ENCODE measurements at regions not wholly inside any gene's neighbourhood (a gene's known extent, or its start where the extent isn't known, plus 50 kb on each side); places are given as distances from the start of the nearest gene placed in this dataset.

DNA sequence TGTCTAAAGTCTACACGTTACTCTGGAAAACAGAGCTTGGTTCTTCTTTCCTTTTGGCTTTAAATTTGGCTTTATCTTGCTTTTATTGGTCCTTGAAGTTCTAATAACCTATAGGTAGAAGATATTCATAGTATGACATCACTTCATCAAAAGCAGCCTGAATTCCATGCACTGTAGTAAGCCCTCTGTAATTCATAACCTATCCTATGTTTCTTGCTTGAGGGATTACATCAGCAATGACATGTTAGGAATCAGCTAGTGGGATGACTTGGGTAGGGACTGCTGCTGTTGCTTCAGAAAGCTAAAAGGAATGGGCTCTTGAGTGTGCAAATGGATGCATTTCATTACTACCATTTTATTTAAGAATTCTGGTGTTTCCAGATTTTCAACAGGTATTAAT lies 184.9 kb downstream of the PTEN start:
- H3K4me3 ChIP-seq (replicated peaks; ENCODE audit: low read depth, low read length): no peak overlapping the region
- H3K36me3 ChIP-seq (ENCODE audit: control insufficient read depth, insufficient read depth, low read length): no peaks in the 10 kb centered on the region
- DNase-seq (ENCODE audit: extremely low read depth, insufficient read length): no peak
- H3K27me3 ChIP-seq (replicated peaks; ENCODE audit: control insufficient read depth, insufficient read depth, low read length): no peaks in the 10 kb centered on the region
- TF ChIP-seq, protein P1, sequence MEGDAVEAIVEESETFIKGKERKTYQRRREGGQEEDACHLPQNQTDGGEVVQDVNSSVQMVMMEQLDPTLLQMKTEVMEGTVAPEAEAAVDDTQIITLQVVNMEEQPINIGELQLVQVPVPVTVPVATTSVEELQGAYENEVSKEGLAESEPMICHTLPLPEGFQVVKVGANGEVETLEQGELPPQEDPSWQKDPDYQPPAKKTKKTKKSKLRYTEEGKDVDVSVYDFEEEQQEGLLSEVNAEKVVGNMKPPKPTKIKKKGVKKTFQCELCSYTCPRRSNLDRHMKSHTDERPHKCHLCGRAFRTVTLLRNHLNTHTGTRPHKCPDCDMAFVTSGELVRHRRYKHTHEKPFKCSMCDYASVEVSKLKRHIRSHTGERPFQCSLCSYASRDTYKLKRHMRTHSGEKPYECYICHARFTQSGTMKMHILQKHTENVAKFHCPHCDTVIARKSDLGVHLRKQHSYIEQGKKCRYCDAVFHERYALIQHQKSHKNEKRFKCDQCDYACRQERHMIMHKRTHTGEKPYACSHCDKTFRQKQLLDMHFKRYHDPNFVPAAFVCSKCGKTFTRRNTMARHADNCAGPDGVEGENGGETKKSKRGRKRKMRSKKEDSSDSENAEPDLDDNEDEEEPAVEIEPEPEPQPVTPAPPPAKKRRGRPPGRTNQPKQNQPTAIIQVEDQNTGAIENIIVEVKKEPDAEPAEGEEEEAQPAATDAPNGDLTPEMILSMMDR (IDR thresholded peaks at IDR 0.05; ENCODE audit: insufficient read depth, low read length, poor library complexity, severe bottlenecking): no peak

DNA sequence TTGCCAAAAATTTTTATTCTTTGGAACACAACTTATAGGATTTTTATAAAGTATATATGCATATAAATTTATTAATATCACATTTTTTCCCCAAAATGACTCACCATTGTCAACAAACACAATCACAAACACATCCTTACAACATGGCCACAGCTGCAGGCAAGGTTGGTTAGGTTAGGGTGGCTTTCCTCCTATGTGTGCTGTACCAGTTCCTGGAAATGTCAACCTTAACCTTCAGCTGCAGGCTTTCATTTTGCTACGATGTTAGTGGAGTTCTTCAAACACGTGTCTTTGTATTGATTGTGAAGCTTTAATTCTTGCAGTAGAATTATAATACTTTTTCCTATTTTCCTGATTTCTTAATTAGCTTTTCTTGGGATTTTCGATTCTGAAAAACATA lies 185.8 kb downstream of the PTEN start:
- TF ChIP-seq, protein P1 (IDR thresholded peaks at IDR 0.05; ENCODE audit: insufficient read depth, low read length, poor library complexity, severe bottlenecking): no peak
- no peak for DNase-seq (ENCODE audit: extremely low read depth, insufficient read length)
- Histone ChIP-seq H3K36me3 (ENCODE audit: control insufficient read depth, insufficient read depth, low read length) (no peaks in the 10 kb centered on the region), H3K27me3 (replicated peaks; ENCODE audit: control insufficient read depth, insufficient read depth, low read length) (no peaks in the 10 kb centered on the region), H3K4me3 (replicated peaks; ENCODE audit: low read depth, low read length) (no peak overlapping the region)

DNA sequence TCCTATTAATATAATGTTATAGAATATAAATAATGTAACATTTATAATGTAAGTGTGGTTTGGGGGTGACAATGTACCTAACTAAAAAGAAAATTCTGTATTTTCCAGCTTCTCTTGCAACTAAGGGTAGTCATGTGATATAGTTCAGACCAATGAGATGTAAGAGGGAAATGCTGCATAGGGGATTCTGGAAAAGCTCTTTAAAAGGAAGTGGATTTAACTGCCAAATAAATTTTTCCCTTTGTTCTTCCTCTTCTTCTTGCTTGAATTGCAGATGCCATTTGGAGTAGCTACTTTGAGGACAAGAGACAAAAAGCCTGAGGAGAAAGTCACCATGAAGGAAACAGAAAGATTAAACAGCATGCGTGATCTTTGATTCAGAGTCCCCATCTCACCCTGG lies 194.3 kb downstream of the PTEN start:
- TF ChIP-seq, protein P1 (IDR thresholded peaks at IDR 0.05; ENCODE audit: insufficient read depth, low read length, poor library complexity, severe bottlenecking): no peak
- no peak for DNase-seq (ENCODE audit: extremely low read depth, insufficient read length)

DNA sequence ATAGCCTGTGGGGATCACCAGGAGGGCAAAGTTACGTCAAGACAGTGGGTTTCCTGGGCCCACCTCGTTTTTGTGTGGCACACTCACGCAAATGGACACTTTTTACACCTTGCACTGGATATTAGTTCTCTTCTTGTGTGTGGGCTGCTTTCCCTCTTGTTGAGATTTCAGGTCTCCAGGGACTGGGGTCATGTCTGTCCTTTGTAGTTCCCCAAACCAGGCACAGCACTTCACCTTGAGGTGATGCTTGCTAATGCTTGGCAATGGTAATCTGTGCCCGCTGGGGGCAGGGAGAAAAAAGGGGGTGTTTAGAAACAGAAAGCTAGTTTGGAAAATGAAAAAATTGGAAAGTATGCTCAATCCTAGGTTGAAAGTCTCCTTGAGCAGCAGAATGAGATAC lies 195.3 kb downstream of the PTEN start:
- no peak for DNase-seq (ENCODE audit: extremely low read depth, insufficient read length)
- H3K4me3 ChIP-seq (replicated peaks; ENCODE audit: low read depth, low read length): no peak overlapping the region
- TF ChIP-seq, protein P1 (IDR thresholded peaks at IDR 0.05; ENCODE audit: insufficient read depth, low read length, poor library complexity, severe bottlenecking): no peak
- H3K27me3 ChIP-seq (replicated peaks; ENCODE audit: control insufficient read depth, insufficient read depth, low read length): no peaks in the 10 kb centered on the region
- no peaks in the 10 kb centered on the region for H3K36me3 ChIP-seq (ENCODE audit: control insufficient read depth, insufficient read depth, low read length)

More for the DNA sequence above, 194.3 kb downstream of the PTEN start:
- H3K36me3 ChIP-seq (ENCODE audit: control insufficient read depth, insufficient read depth, low read length): no peaks in the 10 kb centered on the region
- no peaks in the 10 kb centered on the region for H3K27me3 ChIP-seq (replicated peaks; ENCODE audit: control insufficient read depth, insufficient read depth, low read length)
- no peak overlapping the region for H3K4me3 ChIP-seq (replicated peaks; ENCODE audit: low read depth, low read length)

DNA sequence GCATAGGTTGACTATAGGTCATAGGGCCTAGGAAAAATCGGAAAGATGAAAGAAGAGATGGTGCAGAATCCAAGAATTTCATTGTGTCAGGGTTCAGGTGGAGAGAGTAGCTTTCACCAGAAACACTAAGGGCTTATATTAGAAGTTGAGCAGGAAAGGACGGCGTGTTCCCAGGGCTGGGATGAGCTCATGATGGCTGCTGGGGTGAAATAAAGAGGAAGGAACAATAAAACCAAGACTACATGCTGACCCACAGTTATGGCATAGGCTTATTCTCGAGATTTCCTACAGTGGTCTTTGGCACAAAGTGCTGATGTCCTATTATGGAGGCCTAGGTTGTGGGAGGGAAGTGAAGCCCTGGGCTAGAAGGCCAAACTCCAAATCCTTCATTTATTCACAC lies 195.8 kb downstream of the PTEN start:
- no peaks in the 10 kb centered on the region for H3K27me3 ChIP-seq (replicated peaks; ENCODE audit: control insufficient read depth, insufficient read depth, low read length)
- TF ChIP-seq, protein P1 (IDR thresholded peaks at IDR 0.05; ENCODE audit: insufficient read depth, low read length, poor library complexity, severe bottlenecking): no peak

DNA sequence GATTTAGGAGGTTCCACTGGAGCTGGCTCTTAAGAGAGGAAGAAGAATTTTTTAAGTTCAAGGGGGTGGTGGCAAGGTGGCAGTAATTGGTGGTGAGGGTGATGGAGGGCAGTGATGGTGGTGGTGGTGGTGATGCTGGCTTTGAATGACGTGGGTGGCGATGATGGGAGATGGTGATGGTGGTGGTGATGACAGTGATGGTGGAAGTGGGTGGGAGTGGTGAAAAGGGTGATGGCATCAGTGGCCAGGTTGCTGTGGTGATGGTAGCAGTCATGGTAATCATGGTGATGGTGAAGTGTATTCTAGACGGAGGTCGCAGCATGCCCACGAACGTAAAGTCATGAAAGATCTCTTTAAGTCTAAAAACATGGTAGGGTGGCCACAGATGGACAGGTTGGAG lies 197.3 kb downstream of the PTEN start:
- no peaks in the 10 kb centered on the region for H3K36me3 ChIP-seq (ENCODE audit: control insufficient read depth, insufficient read depth, low read length)
- TF ChIP-seq, protein P1 (IDR thresholded peaks at IDR 0.05; ENCODE audit: insufficient read depth, low read length, poor library complexity, severe bottlenecking): no peak
- DNase-seq (ENCODE audit: extremely low read depth, insufficient read length): no peak

More for the DNA sequence above, 195.8 kb downstream of the PTEN start:
- no peaks in the 10 kb centered on the region for H3K36me3 ChIP-seq (ENCODE audit: control insufficient read depth, insufficient read depth, low read length)
- no peak overlapping the region for H3K4me3 ChIP-seq (replicated peaks; ENCODE audit: low read depth, low read length)
- no peak for DNase-seq (ENCODE audit: extremely low read depth, insufficient read length)

More for the DNA sequence above, 197.3 kb downstream of the PTEN start:
- no peaks in the 10 kb centered on the region for H3K27me3 ChIP-seq (replicated peaks; ENCODE audit: control insufficient read depth, insufficient read depth, low read length)
- no peak overlapping the region for H3K4me3 ChIP-seq (replicated peaks; ENCODE audit: low read depth, low read length)
